OCI-LY3 (cell line): ENCODE measurements at regions not wholly inside any gene's neighbourhood (a gene's known extent, or its start where the extent isn't known, plus 50 kb on each side); places are given as distances from the start of the nearest gene placed in this dataset.

Experiments used
- CTCF ChIP-seq: fragments of 200-600, 300-600 bp; sonication (generic); IDR thresholded peaks from 2 replicates; pipeline ENCODE4 v1.5.1; 2014; ENCODE audit warnings: antibody characterized with exemption, low read length, low read depth
- EZH2phosphoT487 ChIP-seq: fragments of 200-600 bp; shearing (Covaris generic); IDR thresholded peaks from 2 replicates; pipeline ENCODE4 v1.6.1; 2018; ENCODE audit warnings: antibody characterized with exemption, mixed run types, low read depth

- TF ChIP-seq CTCF (no peak), EZH2phosphoT487 (no peak)
Observed at GRCh38 chr1:88320291-88320690, 363.8 kb upstream of the PKN2 start.
